ENCODE measurements at regions not wholly inside any gene's neighbourhood (a gene's known extent, or its start where the extent isn't known, plus 50 kb on each side); places are given as distances from the start of the nearest gene placed in this dataset.

GRCh38 chr7:114755856-114756255 is 166.0 kb upstream of the MDFIC start:
- no peak overlapping the region for H3K27ac ChIP-seq
- no peak for TF ChIP-seq CTCF (conservative IDR thresholded peaks at IDR 0.05; ENCODE audit: low read depth)
- DNase-seq (ENCODE audit: low spot score) = no peak
- ChIA-PET CTCF (no interaction called here), POLR2A (ENCODE audit: low non-redundant PET) (no interaction called here)

GRCh38 chr7:114758661-114759227 is 163.2 kb upstream of the MDFIC start:
- POLR2A ChIA-PET (ENCODE audit: low non-redundant PET) = no interaction called here
- CTCF ChIA-PET = no interaction called here
- no peak for TF ChIP-seq CTCF (conservative IDR thresholded peaks at IDR 0.05; ENCODE audit: low read depth)
- no peak overlapping the region for H3K27ac ChIP-seq
- DNase-seq (ENCODE audit: low spot score) = no peak

GRCh38 chr7:114759347-114760062 is 162.4 kb upstream of the MDFIC start:
- peak; percentile 21 for DNase-seq (ENCODE audit: low spot score)
- POLR2A ChIA-PET (ENCODE audit: low non-redundant PET) = no interaction called here
- no peak overlapping the region for H3K27ac ChIP-seq
- TF ChIP-seq CTCF (conservative IDR thresholded peaks at IDR 0.05; ENCODE audit: low read depth) = no peak
- CTCF ChIA-PET = no interaction called here

- no peak overlapping the region for H3K27ac ChIP-seq
- ChIA-PET POLR2A (ENCODE audit: low non-redundant PET) (no interaction called here), CTCF (no interaction called here)
- TF ChIP-seq CTCF (conservative IDR thresholded peaks at IDR 0.05; ENCODE audit: low read depth) = no peak
- DNase-seq (ENCODE audit: low spot score) = no peak
These were observed 161.4 kb upstream of the MDFIC start for GRCh38 chr7:114760477-114760876.

GRCh38 chr7:114761973-114762372 is 159.9 kb upstream of the MDFIC start:
- no peak for TF ChIP-seq CTCF (conservative IDR thresholded peaks at IDR 0.05; ENCODE audit: low read depth)
- H3K27ac ChIP-seq = no peak overlapping the region
- CTCF ChIA-PET = no interaction called here
- POLR2A ChIA-PET (ENCODE audit: low non-redundant PET) = no interaction called here
- no peak for DNase-seq (ENCODE audit: low spot score)

- no peak for TF ChIP-seq CTCF (conservative IDR thresholded peaks at IDR 0.05; ENCODE audit: low read depth)
- no peak overlapping the region for H3K27ac ChIP-seq
- CTCF ChIA-PET = no interaction called here
- POLR2A ChIA-PET (ENCODE audit: low non-redundant PET) = no interaction called here
- DNase-seq (ENCODE audit: low spot score) = no peak
These were observed 156.4 kb upstream of the MDFIC start for GRCh38 chr7:114765331-114766040.

Measured in RWPE1 (cell line).